Endothelial cell of umbilical vein (primary cell): ENCODE measurements at regions not wholly inside any gene's neighbourhood (a gene's known extent, or its start where the extent isn't known, plus 50 kb on each side); places are given as distances from the start of the nearest gene placed in this dataset.

Source experiments
- BruUV-seq: library from RNA; stranded (reverse); fragments of 400-500 nt; replicated peaks from 2 replicates; lab custom pipeline; 2021; lab: Mats Ljungman, UMichigan
- CTCF ChIA-PET: fragments of 300-600, 350-600 bp; sonication (Branson Sonifier 250); formaldehyde crosslinking; loops from one replicate; lab custom pipeline; 2021; ENCODE audit warnings: antibody characterized with exemption, inconsistent platforms; lab: Charles Lee
- POLR2A ChIA-PET: fragments of 300-600, 350-600 bp; sonication (Branson Sonifier 250); formaldehyde crosslinking; loops from one replicate; lab custom pipeline; 2021; ENCODE audit warnings: antibody characterized with exemption, inconsistent platforms; lab: Charles Lee
- DNase-seq: peaks from one replicate; pipeline ENCODE4 v3.0.0-alpha.2; 2011; ENCODE audit warnings: low read depth, low spot score
- FAIRE-seq: peaks from 2 replicates; lab custom pipeline; 2011; peaks lifted over from hg19 to GRCh38; lab: Jason Lieb, UNC
- H2AFZ ChIP-seq: 2 replicates; pipeline ENCODE4 v1.6.0; 2012; ENCODE audit warnings: low read depth, low read length, control low read depth, inconsistent platforms
- H3K27ac ChIP-seq: 2 replicates; pipeline ENCODE4 v1.5.1; 2011; ENCODE audit warnings: low read depth, mild to moderate bottlenecking, control low read depth, low read length, moderate library complexity; ENCODE audit not compliant: insufficient read depth
- H3K27me3 ChIP-seq, 2 experiments: 2 replicates each; pipeline versions ENCODE4 v1.6.0 to v1.6.1; 2011; ENCODE audit warnings: low read length in 2 of 2, mixed read lengths in 1 of 2; ENCODE audit not compliant: control insufficient read depth in 2 of 2, insufficient read depth in 2 of 2
- H3K36me3 ChIP-seq, 2 experiments: 2 replicates in 1 of 2; 3 replicates in 1 of 2; pipeline ENCODE4 v1.5.1; 2011; ENCODE audit warnings: low read length in 2 of 2, mild to moderate bottlenecking in 1 of 2, moderate library complexity in 1 of 2; ENCODE audit not compliant: control insufficient read depth in 2 of 2, insufficient read depth in 2 of 2; ENCODE audit errors: extremely low read depth in 1 of 2
- H3K4me1 ChIP-seq: 3 replicates; pipeline ENCODE4 v1.5.1; 2011; ENCODE audit warnings: mild to moderate bottlenecking, low read length; ENCODE audit not compliant: control insufficient read depth, insufficient read depth; ENCODE audit errors: extremely low read depth
- H3K4me2 ChIP-seq: 2 replicates; pipeline ENCODE4 v1.6.1; 2011; ENCODE audit warnings: low read length, control low read depth, mixed read lengths; ENCODE audit not compliant: insufficient read depth
- H3K4me3 ChIP-seq, 3 experiments: fragments of 200-600 bp in 1 of 3; sonication (generic), shearing (Covaris generic) in 1 of 3; replicated peaks in 1 of 3; 2 replicates each; pipeline ENCODE4 v1.5.1; 2011 to 2016; ENCODE audit warnings: control low read depth in 3 of 3, low read length in 3 of 3, mild to moderate bottlenecking in 2 of 3, inconsistent platforms in 1 of 3, low read depth in 1 of 3, moderate library complexity in 1 of 3; ENCODE audit not compliant: insufficient read depth in 1 of 3
- H3K79me2 ChIP-seq: 2 replicates; pipeline ENCODE4 v1.6.0; 2012; ENCODE audit warnings: low read length, inconsistent platforms; ENCODE audit not compliant: control insufficient read depth, insufficient read depth
- H3K9ac ChIP-seq: replicated peaks from 2 replicates; pipeline ENCODE3; 2011; ENCODE audit warnings: low read length, control low read depth; ENCODE audit not compliant: insufficient read depth; ENCODE audit errors: extremely low read depth
- H3K9me1 ChIP-seq: replicated peaks from 3 replicates; pipeline ENCODE4 v1.6.0; 2011; ENCODE audit warnings: mild to moderate bottlenecking, low read length; ENCODE audit not compliant: control insufficient read depth, insufficient read depth; ENCODE audit errors: extremely low read depth
- H3K9me3 ChIP-seq: replicated peaks from 2 replicates; pipeline ENCODE4 v1.5.1; 2012; ENCODE audit warnings: low read length, inconsistent platforms; ENCODE audit not compliant: control insufficient read depth, insufficient read depth
- H4K20me1 ChIP-seq: replicated peaks from 2 replicates; pipeline ENCODE3; 2011; ENCODE audit warnings: mild to moderate bottlenecking, low read length; ENCODE audit not compliant: control insufficient read depth, insufficient read depth; ENCODE audit errors: extremely low read depth
- EZH2 ChIP-seq: IDR thresholded peaks from 2 replicates; pipeline ENCODE4 v1.6.1; 2012; ENCODE audit warnings: borderline replicate concordance, low read depth, mild to moderate bottlenecking, moderate library complexity, low read length, inconsistent platforms; ENCODE audit not compliant: severe bottlenecking
- FOS ChIP-seq: IDR thresholded peaks from 2 replicates; pipeline ENCODE4 v1.6.1; 2011; ENCODE audit warnings: mild to moderate bottlenecking, low read length, moderate library complexity, borderline replicate concordance; ENCODE audit not compliant: insufficient read depth
- GATA2 ChIP-seq: IDR thresholded peaks from 2 replicates; pipeline ENCODE4 v1.7.0; 2011; ENCODE audit warnings: low read depth, mild to moderate bottlenecking, moderate library complexity, mixed read lengths, low read length; ENCODE audit not compliant: insufficient read length, insufficient read depth
- JUN ChIP-seq: IDR thresholded peaks from 2 replicates; pipeline ENCODE4 v1.6.1; 2011; ENCODE audit warnings: borderline replicate concordance, low read depth; ENCODE audit not compliant: insufficient read length, insufficient read depth
- MYC ChIP-seq: IDR thresholded peaks from one replicate; pipeline ENCODE4 v1.6.1; 2011; ENCODE audit warnings: mild to moderate bottlenecking, low read depth, low read length
- POLR2A ChIP-seq: IDR thresholded peaks from 2 replicates; pipeline ENCODE4 v1.6.1; 2012; ENCODE audit warnings: low read depth, mild to moderate bottlenecking, control low read depth, low read length
- POLR2AphosphoS5 ChIP-seq: IDR thresholded peaks from 2 replicates; pipeline ENCODE4 v1.6.1; 2012; ENCODE audit warnings: low read depth, mild to moderate bottlenecking, control low read depth, low read length, moderate library complexity; ENCODE audit not compliant: insufficient read depth
- dilution Hi-C: fragments of 300-500 bp; cut with MboI; formaldehyde crosslinking; loops from one replicate; pipeline ENCODE4 v1.15.0; 2019; ENCODE audit warnings: low sequenced_read_pairs; ENCODE audit not compliant: extremely low pct_ligation_motif_present
- intact Hi-C: fragments of 100-400 bp; cut with micrococcal nuclease; formaldehyde crosslinking; loops from one replicate; pipeline ENCODE4 v1.10.0; 2022
- TF ChIP-seq, protein P1 (sequence below): IDR thresholded peaks from 2 replicates; pipeline ENCODE4 v1.6.1; 2011; ENCODE audit not compliant: insufficient read depth, insufficient read length
- TF ChIP-seq, protein P2 (sequence below), 2 donors: IDR thresholded peaks; 1 replicate in 1 of 2; 2 replicates in 1 of 2; pipeline ENCODE4 v1.5.1; 2011; ENCODE audit warnings: low read length in 2 of 2, mild to moderate bottlenecking in 2 of 2, moderate library complexity in 2 of 2, control low read depth in 1 of 2, inconsistent platforms in 1 of 2, low read depth in 1 of 2; ENCODE audit not compliant: insufficient read depth in 1 of 2; ENCODE audit errors: extremely low read depth in 1 of 2

DNA sequence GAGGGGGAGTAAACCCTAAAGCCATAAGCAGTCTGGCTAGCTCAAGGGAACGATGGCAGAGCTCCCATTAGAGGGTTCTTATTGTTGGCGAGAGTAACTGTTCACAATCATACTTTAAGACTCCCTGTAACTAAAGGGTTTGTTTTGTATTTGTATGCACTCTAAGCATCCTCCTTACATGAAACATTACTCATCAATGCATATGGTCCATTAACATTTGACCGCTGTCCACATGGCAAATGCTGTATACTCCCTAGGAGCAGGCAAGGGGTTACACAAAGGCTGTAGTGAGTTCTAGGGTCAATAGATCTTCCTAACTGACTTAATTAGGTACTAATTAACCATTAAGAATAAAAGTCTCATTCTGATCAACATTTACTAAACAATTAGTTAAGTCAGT, 95.3 kb upstream of the MRPS30 start:
- ChIA-PET CTCF (no interaction called here), POLR2A (no interaction called here)
- H3K9me3 ChIP-seq, result no peaks in the 10 kb centered on the region
- no peak overlapping the region for H3K9ac ChIP-seq
- no peaks in the 10 kb centered on the region for H3K9me1 ChIP-seq
- H3K4me2 ChIP-seq, result no peak overlapping the region
- no peak for DNase-seq
- dilution Hi-C loops (no loop called here), intact Hi-C loops (no loop called here)
- no peak overlapping the region for H2AFZ ChIP-seq
- no TSS peak for BruUV-seq
- H3K36me3 ChIP-seq, result no peaks in the 10 kb centered on the region
- no peaks in the 10 kb centered on the region for H4K20me1 ChIP-seq
- H3K79me2 ChIP-seq, result no peaks in the 10 kb centered on the region
- no peaks in the 10 kb centered on the region for H3K4me1 ChIP-seq
- no peak overlapping the region for H3K4me3 ChIP-seq
- H3K27me3 ChIP-seq, result no peaks in the 10 kb centered on the region
- TF ChIP-seq EZH2 (no peak), POLR2AphosphoS5 (no peak), FOS (no peak), JUN (no peak), POLR2A (no peak), GATA2 (no peak), MYC (no peak)
- TF ChIP-seq, protein P1, sequence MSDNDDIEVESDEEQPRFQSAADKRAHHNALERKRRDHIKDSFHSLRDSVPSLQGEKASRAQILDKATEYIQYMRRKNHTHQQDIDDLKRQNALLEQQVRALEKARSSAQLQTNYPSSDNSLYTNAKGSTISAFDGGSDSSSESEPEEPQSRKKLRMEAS, result no peak
- TF ChIP-seq, protein P2, sequence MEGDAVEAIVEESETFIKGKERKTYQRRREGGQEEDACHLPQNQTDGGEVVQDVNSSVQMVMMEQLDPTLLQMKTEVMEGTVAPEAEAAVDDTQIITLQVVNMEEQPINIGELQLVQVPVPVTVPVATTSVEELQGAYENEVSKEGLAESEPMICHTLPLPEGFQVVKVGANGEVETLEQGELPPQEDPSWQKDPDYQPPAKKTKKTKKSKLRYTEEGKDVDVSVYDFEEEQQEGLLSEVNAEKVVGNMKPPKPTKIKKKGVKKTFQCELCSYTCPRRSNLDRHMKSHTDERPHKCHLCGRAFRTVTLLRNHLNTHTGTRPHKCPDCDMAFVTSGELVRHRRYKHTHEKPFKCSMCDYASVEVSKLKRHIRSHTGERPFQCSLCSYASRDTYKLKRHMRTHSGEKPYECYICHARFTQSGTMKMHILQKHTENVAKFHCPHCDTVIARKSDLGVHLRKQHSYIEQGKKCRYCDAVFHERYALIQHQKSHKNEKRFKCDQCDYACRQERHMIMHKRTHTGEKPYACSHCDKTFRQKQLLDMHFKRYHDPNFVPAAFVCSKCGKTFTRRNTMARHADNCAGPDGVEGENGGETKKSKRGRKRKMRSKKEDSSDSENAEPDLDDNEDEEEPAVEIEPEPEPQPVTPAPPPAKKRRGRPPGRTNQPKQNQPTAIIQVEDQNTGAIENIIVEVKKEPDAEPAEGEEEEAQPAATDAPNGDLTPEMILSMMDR (IDR thresholded peaks at IDR 0.05; ENCODE audit: extremely low read depth in 1 of 2, insufficient read depth in 1 of 2, low read depth in 1 of 2, low read length in 2 of 2), result no peak
- no peak for FAIRE-seq
- H3K27ac ChIP-seq, result no peak overlapping the region
